GM23338 (cell line): ENCODE measurements at regions not wholly inside any gene's neighbourhood (a gene's known extent, or its start where the extent isn't known, plus 50 kb on each side); places are given as distances from the start of the nearest gene placed in this dataset.

Experiments used
- ATAC-seq: fragments of 200-7000 bp; cut with Tn5 transposase; 3 replicates; pipeline ENCODE4 v1.9.1; 2020
- DNase-seq: peaks from one replicate; pipeline ENCODE4 v3.0.0-alpha.2; 2015; ENCODE audit warnings: low spot score
- H2AFZ ChIP-seq: fragments of 200-600 bp; sonication (generic); 2 replicates; pipeline ENCODE4 v1.8.0; 2016; ENCODE audit warnings: antibody characterized with exemption, mild to moderate bottlenecking, moderate library complexity
- H3F3A ChIP-seq: fragments of 200-600 bp; sonication (generic); replicated peaks from 2 replicates; pipeline ENCODE4 v1.8.0; 2017; ENCODE audit warnings: antibody characterized with exemption, mixed run types, low read depth
- H3K27ac ChIP-seq: fragments of 200-600 bp; sonication (generic); 2 replicates; pipeline ENCODE4 v1.6.1; 2016; ENCODE audit warnings: low read depth
- H3K27me3 ChIP-seq: fragments of 200-600 bp; sonication (generic); 2 replicates; pipeline ENCODE4 v1.8.0; 2016; ENCODE audit warnings: mild to moderate bottlenecking, mixed run types, moderate library complexity; ENCODE audit not compliant: insufficient read depth
- H3K36me3 ChIP-seq: fragments of 200-600 bp; sonication (generic); 2 replicates; pipeline ENCODE4 v1.8.0; 2016; ENCODE audit warnings: mild to moderate bottlenecking; ENCODE audit not compliant: insufficient read depth
- H3K4me1 ChIP-seq: fragments of 200-600 bp; sonication (generic); 2 replicates; pipeline ENCODE4 v1.8.0; 2016; ENCODE audit warnings: mild to moderate bottlenecking, moderate library complexity; ENCODE audit not compliant: insufficient read depth
- H3K4me2 ChIP-seq: fragments of 200-600 bp; sonication (generic); 2 replicates; pipeline ENCODE4 v1.7.1; 2017; ENCODE audit warnings: mixed run types
- H3K4me3 ChIP-seq: fragments of 200-600 bp; sonication (generic); 2 replicates; pipeline ENCODE4 v1.6.1; 2016; ENCODE audit warnings: mixed run types
- H3K79me2 ChIP-seq: fragments of 200-600 bp; sonication (generic); replicated peaks from 2 replicates; pipeline ENCODE4 v1.8.0; 2017; ENCODE audit warnings: mild to moderate bottlenecking; ENCODE audit not compliant: insufficient read depth
- H3K9me2 ChIP-seq: fragments of 200-600 bp; sonication (generic); 2 replicates; pipeline ENCODE4 v1.8.0; 2017; ENCODE audit not compliant: insufficient read depth
- H4K20me1 ChIP-seq: fragments of 200-600 bp; sonication (generic); replicated peaks from 2 replicates; pipeline ENCODE4 v1.8.0; 2017; ENCODE audit warnings: mild to moderate bottlenecking; ENCODE audit not compliant: insufficient read depth
- H3K27ac Mint-ChIP-seq: 2 replicates; pipeline ENCODE4 v1.8.0; 2020; ENCODE audit warnings: inconsistent platforms, mild to moderate bottlenecking, moderate library complexity, mixed read lengths
- H3K27me3 Mint-ChIP-seq: 3 replicates; pipeline ENCODE4 v1.8.0; 2022; ENCODE audit warnings: low read depth, mild to moderate bottlenecking, moderate library complexity, mixed read lengths, inconsistent platforms; ENCODE audit not compliant: insufficient read depth, poor library complexity
- H3K36me3 Mint-ChIP-seq: 3 replicates; pipeline ENCODE4 v1.8.0; 2021; ENCODE audit warnings: low read depth, mild to moderate bottlenecking, inconsistent platforms, moderate library complexity, mixed read lengths
- H3K4me1 Mint-ChIP-seq: 3 replicates; pipeline ENCODE4 v1.8.0; 2020; ENCODE audit warnings: mild to moderate bottlenecking, inconsistent platforms, mixed read lengths
- H3K4me3 Mint-ChIP-seq: 3 replicates; pipeline ENCODE4 v1.8.0; 2021; ENCODE audit warnings: moderate library complexity, mild to moderate bottlenecking, inconsistent platforms, mixed read lengths
- H3K9me3 Mint-ChIP-seq: 3 replicates; pipeline ENCODE4 v1.8.0; 2020; ENCODE audit warnings: moderate library complexity, mild to moderate bottlenecking, inconsistent platforms, mixed read lengths
- ETS1 ChIP-seq: IDR thresholded peaks from 2 replicates; pipeline ENCODE4 v1.6.1; 2016; ENCODE audit warnings: antibody characterized with exemption
- ZNF114 ChIP-seq: fragments of 250-450 bp; sonication (Bioruptor Pico); IDR thresholded peaks from 2 replicates; pipeline ENCODE4 v1.5.0; 2020; ENCODE audit warnings: mild to moderate bottlenecking, moderate library complexity
- ZNF462 ChIP-seq: fragments of 250-450 bp; sonication (Bioruptor Pico); IDR thresholded peaks from 2 replicates; pipeline ENCODE4 v1.5.0; 2020; ENCODE audit warnings: mild to moderate bottlenecking, moderate library complexity

GRCh38 chrX:80290834-80291233, 129.4 kb upstream of the TENT5D start:
- Histone ChIP-seq H3K4me2 (no peak overlapping the region), H3K36me3 (no peaks in the 10 kb centered on the region), H2AFZ (no peak overlapping the region), H3K27ac (no peak overlapping the region), H3K4me3 (no peak overlapping the region), H3K9me2 (no peaks in the 10 kb centered on the region), H3F3A (no peaks in the 10 kb centered on the region), H3K27me3 (no peaks in the 10 kb centered on the region), H3K4me1 (no peaks in the 10 kb centered on the region), H3K79me2 (no peaks in the 10 kb centered on the region), H4K20me1 (no peaks in the 10 kb centered on the region)
- H3K27ac Mint-ChIP-seq = no peak overlapping the region
- peaks cover 4% of the 10 kb centered on the region for H3K4me1 Mint-ChIP-seq
- no peaks in the 10 kb centered on the region for H3K27me3 Mint-ChIP-seq
- H3K36me3 Mint-ChIP-seq = peaks cover 13% of the 10 kb centered on the region
- DNase-seq = no peak
- H3K9me3 Mint-ChIP-seq = no peaks in the 10 kb centered on the region
- H3K4me3 Mint-ChIP-seq = no peak overlapping the region
- no peak for ATAC-seq
- no peak for TF ChIP-seq ZNF114
- TF ChIP-seq ZNF462 (CRISPR knock-in tag) = no peak

- H3K27ac ChIP-seq = no peak overlapping the region
- Mint-ChIP-seq H3K36me3 (peaks cover 13% of the 10 kb centered on the region), H3K4me3 (no peak overlapping the region), H3K27me3 (no peaks in the 10 kb centered on the region), H3K9me3 (no peaks in the 10 kb centered on the region), H3K4me1 (peaks cover 4% of the 10 kb centered on the region), H3K27ac (no peak overlapping the region)
- H3K27me3 ChIP-seq = no peaks in the 10 kb centered on the region
- H3K4me3 ChIP-seq = no peak overlapping the region
- H3K4me1 ChIP-seq = no peaks in the 10 kb centered on the region
- no peak for ATAC-seq
- H3K79me2 ChIP-seq = no peaks in the 10 kb centered on the region
- H4K20me1 ChIP-seq = no peaks in the 10 kb centered on the region
- no peak overlapping the region for H3K4me2 ChIP-seq
- TF ChIP-seq ETS1 = no peak
- no peak for DNase-seq
- no peaks in the 10 kb centered on the region for H3K36me3 ChIP-seq
- no peaks in the 10 kb centered on the region for H3K9me2 ChIP-seq
- H3F3A ChIP-seq = no peaks in the 10 kb centered on the region
- no peak overlapping the region for H2AFZ ChIP-seq
Measured at GRCh38 chrX:80293354-80293753, 126.9 kb upstream of the TENT5D start.
